ENCODE measurements at regions not wholly inside any gene's neighbourhood (a gene's known extent, or its start where the extent isn't known, plus 50 kb on each side); places are given as distances from the start of the nearest gene placed in this dataset.
"Not testable (repeated sequence)": the region's sequence is repeated elsewhere in the genome, so short reads cannot be mapped to it uniquely, and the experiment has no call there.

DNA sequence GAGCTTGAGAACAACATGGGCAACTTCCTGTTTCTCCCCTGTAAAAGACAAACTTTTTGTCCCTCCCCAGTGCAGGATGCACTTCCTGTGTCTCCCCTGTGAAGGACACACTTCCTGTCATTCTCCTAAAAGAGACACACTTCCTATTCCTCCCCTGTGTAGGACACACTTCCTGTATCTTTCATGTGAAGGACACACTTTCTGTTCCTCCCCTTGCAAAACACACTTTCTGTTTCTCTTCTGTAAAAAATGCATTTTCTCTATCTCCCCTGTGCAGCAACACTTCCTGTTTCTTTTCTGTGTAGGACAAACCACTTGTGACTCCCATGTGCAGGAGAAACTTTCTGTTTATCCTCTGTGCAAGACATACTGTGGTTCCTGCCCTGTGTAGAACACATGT is 488.6 kb upstream of the USP9Y start:
- DNase-seq: no peak

DNA sequence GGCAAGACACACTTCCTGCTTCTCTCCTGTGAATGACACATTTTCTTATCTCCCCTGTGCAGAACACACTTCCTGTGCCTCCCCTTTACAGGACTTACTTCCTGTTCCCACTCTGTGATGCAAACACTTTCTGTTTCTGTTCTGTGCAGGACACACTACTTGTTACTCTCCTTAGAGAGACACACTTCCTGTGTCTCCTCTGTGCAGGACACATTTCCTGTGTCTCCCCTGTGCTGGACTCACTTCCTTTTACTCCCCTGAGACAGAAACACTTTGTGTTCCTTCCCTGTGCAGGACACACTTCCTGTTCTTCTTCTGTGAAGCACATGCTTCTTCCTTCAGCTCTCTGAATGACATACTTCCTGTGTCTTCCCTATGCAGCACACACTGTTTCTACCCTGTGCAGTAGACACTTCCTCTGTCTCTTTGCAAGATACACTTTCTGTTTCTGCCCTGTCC is 485.4 kb upstream of the USP9Y start:
- DNase-seq: no peak

DNA sequence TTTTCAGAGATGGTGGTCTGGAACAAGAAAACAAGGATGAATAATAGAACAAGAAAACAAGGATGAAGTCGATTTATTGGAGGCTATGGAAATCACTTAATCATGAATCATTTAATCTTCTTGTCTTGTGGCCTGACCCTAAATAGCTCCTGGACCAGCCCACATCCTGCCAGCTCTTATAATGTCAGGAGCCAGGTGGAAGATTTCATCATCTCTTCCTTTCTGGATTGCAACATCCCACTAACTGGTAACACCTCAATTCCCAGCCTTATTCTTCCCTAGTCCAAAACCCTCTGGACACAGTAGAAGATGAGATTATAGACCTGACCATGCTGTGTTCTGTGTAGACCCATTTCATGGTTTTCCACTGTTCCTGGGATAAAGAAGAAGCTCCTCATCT is 470.1 kb upstream of the USP9Y start:
- no peak for DNase-seq

DNA sequence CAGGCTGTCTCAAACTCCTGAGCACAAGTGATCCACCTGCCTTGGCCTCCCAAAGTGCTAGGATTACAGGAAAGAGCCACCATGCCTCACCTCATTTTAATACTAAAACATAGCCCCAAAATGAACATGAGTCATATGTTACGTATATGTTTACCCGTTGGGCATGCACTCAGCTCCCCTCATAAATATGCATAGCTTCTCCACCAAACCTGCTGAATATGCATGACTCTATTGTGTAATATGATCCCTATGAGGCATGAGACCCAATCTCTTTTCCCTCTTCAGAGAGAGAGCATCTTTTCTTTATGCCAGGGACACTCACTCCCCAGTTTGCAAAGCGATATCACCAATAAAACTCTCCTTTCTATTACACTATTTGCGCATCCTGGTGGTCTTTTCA is 464.6 kb upstream of the USP9Y start:
- no peak for DNase-seq

DNA sequence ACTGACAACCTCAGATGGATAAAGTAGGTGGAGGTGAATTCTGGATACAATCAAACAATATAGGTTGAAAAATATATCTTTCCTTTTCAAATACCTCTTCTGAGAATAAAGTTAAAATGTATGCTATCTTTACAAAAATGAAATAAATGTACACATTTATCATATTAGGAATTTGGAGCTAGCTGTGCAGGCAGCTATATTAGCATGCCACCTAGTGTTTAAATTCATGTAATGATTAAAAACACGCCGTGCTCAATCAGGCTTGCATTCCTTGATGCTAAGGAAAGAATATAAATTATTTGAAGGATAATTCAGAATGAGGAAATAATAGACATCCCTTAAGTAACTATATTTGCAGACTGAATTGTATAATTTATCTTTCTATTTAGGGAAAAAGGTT is 460.7 kb upstream of the USP9Y start:
- DNase-seq: not testable (repeated sequence)

DNA sequence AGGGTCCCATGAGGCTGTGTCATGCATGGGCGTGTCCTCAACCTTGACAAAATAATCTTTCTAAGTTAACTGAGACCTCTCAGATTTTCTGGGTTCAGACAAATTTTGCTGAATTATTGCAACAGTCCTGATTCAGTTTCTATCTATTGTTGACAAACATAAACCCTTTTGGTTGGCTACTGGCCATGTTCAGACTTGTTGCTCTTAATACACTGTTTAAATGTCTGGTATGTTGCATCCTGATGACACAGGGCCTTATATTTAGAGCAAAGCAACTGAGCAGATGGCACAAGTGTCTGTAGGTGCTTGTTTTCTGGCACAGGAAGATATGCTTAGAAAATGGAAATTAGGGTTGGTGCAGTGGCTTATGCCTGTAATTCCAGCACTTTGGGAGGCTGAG is 456.9 kb upstream of the USP9Y start:
- no peak for DNase-seq

DNA sequence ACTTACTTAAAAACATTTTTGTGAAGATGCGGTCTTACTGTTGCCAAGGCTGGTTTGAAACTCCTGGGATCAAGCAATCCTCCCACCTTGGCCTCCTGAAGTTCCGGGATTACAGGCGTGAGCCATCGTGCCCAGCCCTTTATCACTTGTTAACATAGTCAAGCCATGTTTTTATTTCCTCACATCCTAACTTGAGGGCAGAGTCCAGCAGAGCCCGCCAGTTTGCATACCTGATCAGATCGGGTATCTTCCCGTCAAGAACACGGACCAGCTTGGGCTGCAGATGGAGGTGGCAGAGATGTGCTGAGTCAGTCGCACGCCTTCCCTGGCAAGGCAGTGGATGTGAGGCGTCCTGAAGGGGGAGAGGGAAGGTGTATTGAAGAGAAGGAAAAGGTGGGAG is 447.3 kb upstream of the USP9Y start:
- DNase-seq: no peak

DNA sequence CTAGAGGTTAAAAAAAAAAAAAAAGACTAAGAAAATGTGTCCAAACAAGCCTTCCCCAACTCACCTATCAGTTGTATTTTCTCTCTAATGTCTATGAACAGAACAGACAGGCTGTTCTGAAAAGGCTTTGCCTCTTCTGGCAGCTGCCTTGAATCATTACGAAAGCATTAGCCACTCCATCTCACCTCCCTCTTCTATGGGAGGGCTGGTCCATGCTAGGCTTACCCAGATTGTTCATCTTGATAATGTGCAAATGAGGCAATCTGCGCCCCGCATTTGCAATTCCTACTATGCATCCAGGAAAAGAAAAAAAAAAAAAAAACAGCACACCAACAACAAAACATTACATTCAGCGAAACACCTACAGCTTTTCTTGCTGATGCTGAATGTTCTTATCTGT is 429.9 kb upstream of the USP9Y start:
- no peak for DNase-seq

DNA sequence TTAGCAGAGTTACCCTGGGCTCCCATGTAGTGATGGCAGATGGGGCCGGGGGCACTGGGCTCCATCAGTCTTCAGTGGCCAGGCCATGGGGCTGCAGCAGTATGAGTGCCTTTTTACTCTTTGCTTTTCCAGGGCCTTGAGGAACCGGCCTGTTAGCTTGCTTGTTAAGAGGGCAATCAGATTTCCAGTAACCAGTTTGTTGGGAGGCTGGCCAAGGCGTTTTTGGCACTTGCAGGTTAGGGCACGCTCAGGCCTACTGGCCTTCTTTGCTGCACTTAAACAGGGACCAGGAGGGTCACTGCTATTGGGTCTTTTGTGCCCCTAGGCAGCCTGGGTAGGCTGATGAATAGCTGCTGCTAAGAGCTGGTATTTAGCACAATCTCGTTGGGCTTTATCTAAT is 415.4 kb upstream of the USP9Y start:
- DNase-seq: no peak

DNA sequence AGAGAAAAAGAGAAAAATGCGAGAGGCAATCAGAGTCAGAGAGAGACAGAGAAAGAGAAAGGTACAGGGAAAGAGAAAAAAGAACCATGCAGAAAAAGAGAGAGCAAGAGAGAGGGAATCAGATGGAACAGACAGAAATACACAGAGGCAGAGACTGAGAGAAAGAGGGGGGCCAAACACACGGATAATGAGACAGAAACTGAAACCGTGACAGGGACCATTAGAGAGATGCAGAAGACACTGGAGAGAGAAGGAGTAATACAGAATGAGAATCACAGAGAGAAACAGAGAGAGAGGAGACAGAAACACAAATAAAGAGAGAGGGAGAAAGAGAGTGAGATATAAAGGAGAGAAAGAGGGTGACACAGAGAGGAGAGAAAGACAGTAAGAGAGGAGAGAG is 412.1 kb upstream of the USP9Y start:
- no peak for DNase-seq

DNA sequence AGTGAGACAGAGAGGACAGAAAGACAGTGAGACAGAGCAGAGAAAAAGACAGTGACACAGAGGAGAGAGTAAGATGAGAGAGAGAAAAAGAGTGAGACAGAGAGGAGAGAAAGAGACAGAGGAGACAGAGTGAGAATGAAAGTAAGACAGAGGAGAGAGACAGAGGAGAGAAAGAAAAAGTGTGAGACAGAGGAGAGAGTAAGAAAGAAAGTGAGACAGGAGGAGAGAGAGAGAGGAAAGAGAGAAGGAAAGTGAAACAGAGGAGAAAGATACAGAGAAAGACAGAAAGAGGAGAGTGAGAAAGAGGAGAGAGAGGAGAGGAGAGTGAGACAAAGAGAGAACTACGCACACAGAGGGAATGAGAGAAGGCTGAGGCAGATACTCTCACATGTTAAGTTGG is 411.6 kb upstream of the USP9Y start:
- no peak for DNase-seq

DNA sequence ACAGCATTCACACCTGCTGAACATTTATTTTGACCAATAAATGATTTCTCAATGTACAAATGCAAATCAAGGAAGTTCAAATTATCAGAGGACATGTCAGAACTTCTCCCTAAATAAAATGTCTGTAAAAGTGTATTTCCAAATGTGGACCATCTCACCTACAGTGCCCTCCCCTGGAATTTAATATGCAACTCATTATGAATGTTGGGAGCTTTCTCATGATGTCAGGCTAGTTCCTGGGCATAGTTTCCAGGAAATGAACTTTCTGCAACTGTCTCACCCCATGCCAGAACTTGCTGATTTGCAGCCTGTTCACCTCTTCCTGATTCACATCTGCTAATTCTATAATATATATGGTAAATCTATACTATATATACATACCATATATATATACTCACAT is 408.5 kb upstream of the USP9Y start:
- no peak for DNase-seq

DNA sequence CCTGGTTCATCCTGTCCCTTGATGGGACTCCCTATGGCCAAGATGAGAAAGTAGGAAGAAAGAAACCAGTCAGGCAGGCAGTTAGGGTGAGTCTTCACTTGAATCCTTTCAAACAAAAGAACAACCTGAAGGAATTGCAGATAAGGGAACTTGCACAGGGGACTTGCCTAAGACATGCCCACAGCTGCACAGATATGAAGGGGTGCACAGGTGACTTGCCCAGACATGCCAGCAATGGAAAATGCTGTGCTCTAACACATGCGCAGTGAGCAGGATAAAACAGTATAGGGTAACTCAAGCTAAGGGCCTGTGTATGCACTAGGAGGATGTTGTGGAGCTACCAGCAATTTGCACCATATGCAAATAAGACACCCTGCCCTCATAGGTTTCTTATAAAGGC is 404.6 kb upstream of the USP9Y start:
- no peak for DNase-seq

DNA sequence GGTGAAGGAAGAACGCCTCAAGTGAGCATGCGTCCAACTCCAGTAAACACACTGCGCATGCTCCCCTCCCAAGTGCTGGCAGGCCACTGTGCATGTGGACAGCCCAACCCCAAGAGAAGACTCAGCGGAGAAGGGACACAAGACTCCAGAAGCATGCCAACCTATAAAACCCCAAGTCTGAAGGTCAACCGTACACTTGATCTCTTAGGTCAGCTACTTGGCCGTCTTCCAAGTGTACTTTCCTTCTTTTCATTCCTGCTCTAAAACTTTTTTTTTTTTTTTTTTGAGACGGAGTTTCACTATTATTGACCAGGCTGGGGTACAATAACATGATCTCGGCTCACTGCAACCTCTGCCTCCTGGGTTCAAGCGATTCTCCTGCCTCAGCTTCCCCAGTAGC is 401.2 kb upstream of the USP9Y start:
- not testable (repeated sequence) for DNase-seq

DNA sequence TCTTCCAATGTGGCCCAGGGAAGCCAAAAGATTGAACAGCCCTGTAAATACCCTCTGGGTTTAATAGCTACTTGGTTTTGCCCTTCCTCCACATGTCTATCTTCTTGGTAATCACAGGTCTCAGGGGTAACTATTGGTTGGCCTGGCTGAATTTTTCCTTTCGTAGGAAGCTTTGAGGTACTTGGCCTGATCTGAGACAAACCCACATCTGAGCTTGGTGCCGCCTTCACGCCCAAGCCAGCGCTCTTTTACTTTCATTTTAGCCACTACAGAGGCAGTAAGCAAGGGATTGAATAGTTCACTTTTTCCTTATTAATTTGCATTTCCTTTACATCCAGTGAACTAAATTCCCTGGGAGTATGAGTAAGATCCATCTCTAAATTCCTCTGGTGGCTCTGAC is 397.6 kb upstream of the USP9Y start:
- no peak for DNase-seq

DNA sequence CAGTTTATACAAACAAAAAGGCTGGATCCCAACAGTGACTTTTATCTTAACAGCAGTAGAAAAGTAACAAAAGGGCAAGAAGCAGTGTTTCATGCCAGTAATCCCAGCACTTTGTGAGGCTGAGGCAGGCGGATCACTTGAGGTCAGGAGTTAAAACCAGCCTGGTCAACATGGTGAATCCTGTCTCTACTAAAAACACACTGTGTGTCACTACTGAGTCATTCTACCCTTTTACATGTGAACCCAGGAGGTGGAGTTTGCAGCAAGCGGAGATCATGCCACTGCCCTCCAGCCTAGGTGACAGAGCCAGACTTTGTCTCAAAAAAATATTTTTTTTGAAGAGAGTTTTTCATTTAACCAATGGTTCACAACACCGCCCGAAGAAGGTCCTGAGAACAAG is 395.6 kb upstream of the USP9Y start:
- no peak for DNase-seq

DNA sequence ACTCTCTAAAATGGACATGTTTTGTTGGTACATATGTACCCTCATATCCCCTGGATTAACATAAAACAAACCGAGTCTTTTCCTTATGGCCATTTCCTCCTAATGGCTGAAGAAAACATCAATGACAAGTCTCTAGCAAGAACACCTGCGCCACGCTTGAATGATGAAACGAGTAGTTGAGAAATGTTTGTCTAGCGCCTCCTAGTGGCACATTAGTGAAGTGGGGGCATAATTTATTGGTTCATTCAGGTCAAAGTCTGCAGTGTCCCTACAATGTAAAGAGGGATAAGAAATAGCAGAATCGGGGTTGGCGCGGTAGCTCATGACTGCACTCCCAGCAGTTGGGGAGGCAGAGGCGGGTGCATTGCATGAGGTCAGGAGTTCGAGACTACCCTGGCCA is 391.8 kb upstream of the USP9Y start:
- peak; percentile 3 for DNase-seq

DNA sequence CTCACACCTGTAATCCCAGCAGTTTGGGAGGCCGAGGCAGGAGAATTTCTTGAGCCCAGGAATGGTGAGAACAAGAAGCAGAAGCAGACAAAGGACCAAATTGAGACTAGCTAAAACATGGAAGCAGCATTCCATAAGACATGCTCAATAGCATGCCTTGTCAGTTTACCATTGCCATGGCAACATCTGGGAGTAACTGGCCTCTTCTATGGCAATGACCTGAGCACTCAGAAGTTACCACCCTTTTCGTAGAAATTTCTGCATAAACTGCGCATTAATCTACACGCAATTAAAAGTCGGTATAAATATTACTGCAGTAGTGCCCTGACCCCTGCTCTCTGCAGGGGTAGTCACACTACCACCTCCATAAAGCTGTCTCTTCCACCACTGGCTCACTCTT is 390.2 kb upstream of the USP9Y start:
- no peak for DNase-seq

DNA sequence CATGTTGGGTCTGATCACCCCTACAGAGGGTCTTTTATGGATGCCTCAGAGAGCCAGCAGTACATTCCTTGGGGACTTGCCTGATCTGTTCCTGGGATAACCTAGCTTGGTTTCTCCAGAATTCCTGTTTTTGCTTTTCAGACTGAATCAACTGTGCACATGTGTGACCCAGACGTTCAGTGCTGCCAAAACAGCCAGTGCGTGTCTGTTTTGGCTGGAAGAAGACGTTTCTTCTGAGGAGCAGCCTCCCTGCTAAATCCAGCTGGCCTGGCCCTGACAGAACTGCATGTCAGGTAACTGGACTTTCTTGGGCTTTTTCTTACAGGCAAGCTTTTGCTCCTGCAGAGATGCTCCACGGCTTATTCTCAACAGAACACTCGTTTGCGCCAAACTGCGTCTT is 373.3 kb upstream of the USP9Y start:
- DNase-seq: no peak

DNA sequence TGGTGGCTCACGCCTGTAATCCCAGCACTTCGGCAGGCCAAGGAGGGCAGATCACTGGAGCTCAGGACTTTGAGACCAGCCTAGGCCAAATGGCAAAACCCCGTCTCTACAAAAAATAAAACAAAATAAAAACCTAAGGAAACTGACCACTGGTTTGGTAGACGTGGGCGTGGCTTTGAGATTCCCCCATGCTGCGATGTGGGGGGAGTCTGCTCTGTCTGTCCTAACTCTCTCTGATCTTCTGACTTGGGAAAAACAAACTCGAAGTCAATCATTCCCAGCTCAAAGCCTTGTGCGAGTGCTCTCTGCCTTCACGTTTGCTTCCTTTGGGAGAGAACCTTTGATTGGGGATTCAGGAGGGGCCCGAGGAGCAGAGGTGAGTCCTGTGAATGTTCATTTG is 369.1 kb upstream of the USP9Y start:
- not testable (repeated sequence) for DNase-seq

DNA sequence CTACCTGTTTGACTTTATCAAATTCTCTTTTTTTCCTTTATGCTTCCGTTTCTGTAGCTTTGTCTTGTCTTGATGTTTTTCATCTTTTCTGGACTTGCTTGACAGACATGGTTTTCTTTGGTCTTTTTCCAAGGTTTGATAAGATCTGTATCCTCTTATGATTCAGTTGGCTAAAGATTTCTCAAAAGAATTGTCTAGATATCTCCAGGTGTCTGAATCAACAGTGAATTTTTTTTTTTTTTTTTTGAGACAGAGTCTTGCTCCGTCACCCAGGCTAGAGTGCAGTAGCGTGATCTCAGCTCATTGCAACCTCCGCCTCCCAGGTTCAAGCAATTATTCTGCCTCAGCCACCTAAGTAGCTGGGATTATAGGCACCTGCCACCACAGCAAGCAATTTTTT is 357.8 kb upstream of the USP9Y start:
- DNase-seq: no peak

DNA sequence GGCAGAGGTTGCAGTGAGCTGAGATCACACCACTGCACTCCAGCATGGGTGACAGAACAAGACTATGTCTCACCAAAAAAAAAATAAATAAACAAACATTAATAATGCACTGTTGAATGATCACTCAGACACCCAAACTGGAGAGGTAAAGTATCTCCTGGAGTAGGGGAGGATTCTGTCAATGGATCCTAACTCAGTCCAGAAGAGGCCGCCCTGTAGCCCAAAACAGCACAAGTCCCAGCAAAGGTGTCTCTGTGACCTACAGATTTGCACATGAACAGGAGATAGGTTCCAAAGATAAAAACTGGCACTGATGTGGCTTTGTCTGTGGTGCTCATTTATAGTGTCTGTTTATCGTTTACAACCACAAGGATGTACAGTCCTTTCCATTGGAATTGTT is 352.9 kb upstream of the USP9Y start:
- DNase-seq: no peak

DNA sequence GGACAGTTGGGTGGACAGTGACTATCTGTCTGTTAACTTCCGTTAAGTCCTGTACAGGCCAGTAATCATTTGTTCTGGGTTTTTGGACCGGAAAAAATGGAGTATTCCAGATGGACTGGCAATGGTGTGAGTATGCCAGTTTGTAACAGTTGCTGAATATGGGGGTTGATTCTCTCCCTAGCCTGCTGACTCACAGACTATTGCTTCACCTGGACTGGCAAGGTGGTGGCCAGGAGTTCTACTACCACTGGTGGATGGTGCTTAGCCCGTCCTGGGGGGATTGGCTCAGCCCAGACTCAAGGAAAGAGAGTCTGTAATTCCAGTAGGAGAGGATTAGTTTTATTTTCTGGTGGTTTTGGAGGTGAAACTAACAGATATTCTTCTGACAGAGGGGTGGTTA is 343.8 kb upstream of the USP9Y start:
- DNase-seq: no peak

DNA sequence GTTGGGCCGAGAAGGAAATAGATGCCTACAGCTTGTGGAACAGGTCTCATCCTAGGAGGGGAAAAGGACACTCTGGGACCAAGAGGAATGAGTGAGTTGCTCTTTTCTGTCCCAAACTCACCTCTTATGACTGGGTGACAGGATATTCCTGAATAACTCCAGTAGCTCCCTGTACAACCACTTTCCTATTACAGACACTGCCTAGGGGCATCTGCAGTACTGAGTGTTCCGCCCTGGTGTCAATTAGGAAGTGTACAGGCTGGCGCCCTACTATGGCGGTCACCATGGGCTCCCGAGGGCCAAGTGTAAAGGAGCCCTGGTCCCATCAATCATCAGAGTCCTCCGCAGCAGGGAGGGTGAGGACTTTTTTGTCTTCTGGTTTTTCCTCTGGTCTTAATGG is 343.4 kb upstream of the USP9Y start:
- no peak for DNase-seq

DNA sequence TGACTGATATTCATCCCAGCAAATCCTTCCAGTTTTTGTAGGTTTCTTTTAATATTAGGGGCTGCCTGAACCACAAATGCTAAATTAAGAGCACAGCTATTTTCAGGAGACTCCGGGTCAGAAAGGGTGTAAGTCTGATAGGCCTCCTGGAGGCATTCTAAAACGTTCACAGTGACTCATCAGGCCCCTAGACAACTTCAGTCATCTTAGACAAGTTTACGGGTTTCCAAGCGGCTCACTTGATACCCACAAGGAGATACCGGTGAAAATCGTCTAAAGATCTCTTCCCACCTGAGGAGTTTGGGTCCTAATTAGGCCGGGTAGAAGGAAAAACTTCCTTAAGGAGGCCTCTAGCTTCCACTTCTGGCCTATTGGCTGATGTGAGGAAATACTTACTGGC is 342.7 kb upstream of the USP9Y start:
- no peak for DNase-seq

DNA sequence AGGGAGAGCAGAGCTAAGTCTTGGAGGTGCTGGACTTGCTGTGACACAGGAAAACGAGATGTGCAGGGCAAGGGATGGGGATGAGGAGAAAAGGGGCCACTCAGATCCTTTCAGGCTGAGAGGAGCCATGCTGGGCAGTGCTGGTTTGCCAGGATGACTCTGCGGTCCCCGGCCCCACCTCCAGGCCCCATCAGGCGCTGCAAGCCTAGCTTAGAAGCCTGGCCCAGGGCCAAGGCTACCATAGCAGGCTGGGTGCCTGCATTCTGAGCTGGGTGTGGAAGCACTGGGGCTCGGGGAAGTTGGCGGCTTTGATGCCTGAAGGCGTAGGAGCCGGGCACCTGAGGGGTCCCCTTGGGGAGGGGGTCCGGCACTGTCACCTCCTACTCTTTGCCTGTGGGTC is 341.2 kb upstream of the USP9Y start:
- no peak for DNase-seq
